NT2/D1 (cell line): ENCODE measurements at regions not wholly inside any gene's neighbourhood (a gene's known extent, or its start where the extent isn't known, plus 50 kb on each side); places are given as distances from the start of the nearest gene placed in this dataset.

Experiments used
- SUZ12 ChIP-seq: IDR thresholded peaks from 2 replicates; pipeline ENCODE4 v1.6.1; 2011; ENCODE audit not compliant: insufficient read length, insufficient read depth; ENCODE audit errors: extremely low read depth
- ZNF274 ChIP-seq: IDR thresholded peaks from 2 replicates; pipeline ENCODE4 v1.6.1; 2011; ENCODE audit warnings: mild to moderate bottlenecking, low read depth, low read length

- no peak for TF ChIP-seq SUZ12
- no peak for TF ChIP-seq ZNF274
Observed at GRCh38 chr3:194032828-194033435, 103.0 kb upstream of the HES1 start.
